ENCODE measurements at regions not wholly inside any gene's neighbourhood (a gene's known extent, or its start where the extent isn't known, plus 50 kb on each side); places are given as distances from the start of the nearest gene placed in this dataset.

GRCh38 chr12:124717318-124717717 is 146.3 kb downstream of the SCARB1 start:
- no peak for TF ChIP-seq NR3C1 (IDR thresholded peaks at IDR 0.05)
- TF ChIP-seq POLR2A (IDR thresholded peaks at IDR 0.05; ENCODE audit: low read length): no peak
- no peak for TF ChIP-seq CTCF (IDR thresholded peaks at IDR 0.05)
- no peak for TF ChIP-seq HMGXB4 (CRISPR knock-in tag; IDR thresholded peaks at IDR 0.05; ENCODE audit: borderline replicate concordance)
- no peak for TF ChIP-seq SMC3 (IDR thresholded peaks at IDR 0.05)
- no peak for TF ChIP-seq PHF8 (IDR thresholded peaks at IDR 0.05; ENCODE audit: borderline replicate concordance, low read depth)
- TF ChIP-seq EP300 (IDR thresholded peaks at IDR 0.05): no peak

All from A549 (cell line).